Natural killer cell treated with Interleukin-12 subunit alpha and Interleukin-12 subunit beta and Interleukin-15 and Interleukin-18, amount 100 ng/mL, for 72 hours (primary cell): ENCODE measurements at regions not wholly inside any gene's neighbourhood (a gene's known extent, or its start where the extent isn't known, plus 50 kb on each side); places are given as distances from the start of the nearest gene placed in this dataset.
"Not testable (repeated sequence)": the region's sequence is repeated elsewhere in the genome, so short reads cannot be mapped to it uniquely, and the experiment has no call there.

Source experiments
- ATAC-seq, 2 donors: fragments of 150-1000 bp; cut with Tn5 transposase in 1 of 2; sonication (Bioruptor Pico), chemical (Tn5 transposase) in 1 of 2; 2 replicates each; pipeline ENCODE4 v1.10.0; 2021
- DNase-seq: peaks from one replicate; pipeline ENCODE4 v3.0.0; 2022; ENCODE audit warnings: low spot score
- H3K27ac Mint-ChIP-seq, 2 donors: 1 replicate in 1 of 2; 2 replicates in 1 of 2; pipeline ENCODE4 v1.8.0; 2022; ENCODE audit warnings: mixed read lengths in 2 of 2, mild to moderate bottlenecking in 1 of 2, moderate library complexity in 1 of 2
- H3K27me3 Mint-ChIP-seq, 2 donors: 1 replicate in 1 of 2; 2 replicates in 1 of 2; pipeline ENCODE4 v1.8.0; 2022; ENCODE audit warnings: mixed read lengths in 2 of 2
- H3K36me3 Mint-ChIP-seq: one replicate; pipeline ENCODE4 v1.8.0; 2022; ENCODE audit warnings: mixed read lengths
- H3K4me1 Mint-ChIP-seq, 2 donors: 1 replicate in 1 of 2; 2 replicates in 1 of 2; pipeline ENCODE4 v1.8.0; 2022; ENCODE audit warnings: low read depth in 2 of 2, mixed read lengths in 2 of 2, mild to moderate bottlenecking in 1 of 2
- H3K4me3 Mint-ChIP-seq: one replicate; pipeline ENCODE4 v1.8.0; 2022; ENCODE audit warnings: mixed read lengths
- H3K9me3 Mint-ChIP-seq: 2 replicates; pipeline ENCODE4 v1.8.0; 2022; ENCODE audit warnings: mixed read lengths

GRCh38 chr5:39656600-39656999 is 231.8 kb upstream of the DAB2 start:
- peaks cover 16 to 28% of the 10 kb centered on the region in 2 donors for H3K27me3 Mint-ChIP-seq
- no peak overlapping the region for H3K4me3 Mint-ChIP-seq
- H3K4me1 Mint-ChIP-seq, result peaks cover 8 to 16% of the 10 kb centered on the region in 2 donors
- no peaks in the 10 kb centered on the region for H3K36me3 Mint-ChIP-seq
- DNase-seq, result no peak
- ATAC-seq, result no peak
- H3K9me3 Mint-ChIP-seq, result no peaks in the 10 kb centered on the region
- H3K27ac Mint-ChIP-seq, result no peak overlapping the region

- DNase-seq, result no peak
- no peak overlapping the region for H3K4me3 Mint-ChIP-seq
- H3K36me3 Mint-ChIP-seq, result no peaks in the 10 kb centered on the region
- H3K9me3 Mint-ChIP-seq, result no peaks in the 10 kb centered on the region
- H3K4me1 Mint-ChIP-seq, result peaks cover 8 to 16% of the 10 kb centered on the region in 2 donors
- no peak for ATAC-seq
- no peak overlapping the region for H3K27ac Mint-ChIP-seq
- H3K27me3 Mint-ChIP-seq, result peaks cover 13 to 28% of the 10 kb centered on the region in 2 donors
Measured at GRCh38 chr5:39654715-39655114, 229.9 kb upstream of the DAB2 start.

GRCh38 chr5:39652481-39652880 is 227.7 kb upstream of the DAB2 start:
- not testable (repeated sequence) for ATAC-seq, DNase-seq, H3K36me3 Mint-ChIP-seq, H3K9me3 Mint-ChIP-seq, H3K4me3 Mint-ChIP-seq, H3K4me1 Mint-ChIP-seq, H3K27ac Mint-ChIP-seq
- H3K27me3 Mint-ChIP-seq, result peaks cover 10 to 17% of the 10 kb centered on the region in 2 donors

GRCh38 chr5:39652036-39652435 is 227.3 kb upstream of the DAB2 start:
- Mint-ChIP-seq H3K27me3 (peaks cover 8 to 12% of the 10 kb centered on the region in 2 donors), H3K4me3 (no peak overlapping the region), H3K36me3 (no peaks in the 10 kb centered on the region), H3K4me1 (no peaks in the 10 kb centered on the region), H3K9me3 (no peaks in the 10 kb centered on the region), H3K27ac (no peak overlapping the region)
- no peak for DNase-seq
- no peak for ATAC-seq

DNA sequence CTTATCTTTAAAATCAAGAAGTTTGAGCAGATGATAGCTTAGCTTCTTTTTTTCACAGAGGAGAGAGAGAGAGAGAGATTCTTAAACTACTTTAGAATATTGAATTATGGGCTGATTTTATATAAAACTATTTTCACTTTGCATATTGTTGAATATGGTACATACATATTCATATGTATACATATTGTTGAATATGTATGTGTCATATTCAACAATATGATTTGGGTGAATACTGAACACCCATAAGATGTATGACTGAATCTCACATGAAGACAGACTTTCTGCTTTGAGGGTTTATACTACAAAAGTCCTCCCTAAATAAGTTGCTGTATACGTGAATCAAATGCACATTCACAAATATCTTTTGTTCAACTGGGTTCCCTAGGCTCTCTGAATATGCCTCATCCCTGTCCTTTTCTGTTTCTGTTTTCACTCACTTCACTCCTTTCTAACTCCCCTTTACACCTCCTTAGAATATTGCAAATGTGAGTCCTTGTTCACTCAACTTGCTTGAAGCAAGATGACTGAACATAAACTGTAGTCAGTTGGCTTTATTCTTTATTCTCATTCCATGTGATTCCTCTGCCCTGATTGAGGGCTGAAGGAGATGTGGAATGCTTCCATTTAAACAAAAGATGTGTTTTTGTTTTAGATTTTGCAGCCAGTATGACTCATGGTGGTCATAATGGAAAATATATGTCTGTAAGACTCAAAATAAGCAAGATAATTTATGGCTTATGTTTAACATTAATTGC is 225.4 kb upstream of the DAB2 start:
- Mint-ChIP-seq H3K4me1 (no peaks in the 10 kb centered on the region), H3K9me3 (no peaks in the 10 kb centered on the region), H3K27me3 (peaks cover 3 to 4% of the 10 kb centered on the region in 2 donors), H3K27ac (no peak overlapping the region), H3K4me3 (no peak overlapping the region), H3K36me3 (no peaks in the 10 kb centered on the region)
- DNase-seq, result no peak
- ATAC-seq, result no peak

GRCh38 chr5:39648848-39649227 is 224.1 kb upstream of the DAB2 start:
- Mint-ChIP-seq H3K27me3 (peaks cover 7 to 9% of the 10 kb centered on the region in 2 donors), H3K4me3 (no peak overlapping the region), H3K27ac (no peak overlapping the region), H3K36me3 (no peaks in the 10 kb centered on the region), H3K4me1 (no peaks in the 10 kb centered on the region), H3K9me3 (no peaks in the 10 kb centered on the region)
- ATAC-seq (no peak), DNase-seq (no peak)

DNA sequence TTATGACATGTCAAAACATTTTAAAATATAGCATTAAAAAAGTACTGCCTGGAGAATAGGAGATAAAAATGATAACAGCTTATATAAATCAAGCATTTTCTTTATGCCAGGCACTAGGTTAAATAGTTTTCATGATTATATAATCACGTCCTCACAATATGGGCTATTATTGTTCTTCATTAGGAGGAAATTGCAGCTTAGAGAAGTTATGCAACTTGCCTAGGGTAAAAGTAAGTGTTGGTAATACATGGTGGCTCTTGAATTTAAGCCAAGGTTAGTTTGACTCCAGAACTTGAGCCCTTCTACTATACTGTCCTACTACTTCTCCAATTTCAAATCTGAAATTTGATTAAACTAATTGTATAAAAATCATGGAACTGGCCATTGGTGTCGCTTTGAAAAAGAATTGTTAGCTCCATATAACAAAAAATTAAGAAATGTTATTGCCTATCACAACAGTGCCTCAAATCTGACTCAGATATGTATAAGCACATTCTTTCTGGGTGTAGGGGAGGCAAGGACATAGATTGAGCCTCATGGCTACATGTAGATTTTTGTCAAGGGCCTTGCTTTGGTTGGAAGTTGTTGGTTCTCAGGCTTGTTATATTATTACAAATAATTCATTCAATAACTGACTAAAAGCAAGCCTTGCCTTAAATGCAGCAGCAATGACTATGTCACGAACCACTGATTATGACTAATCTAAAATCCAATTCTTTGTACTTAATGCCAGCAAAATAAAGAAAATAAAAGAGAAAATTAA is 223.5 kb upstream of the DAB2 start:
- no peak overlapping the region for H3K4me3 Mint-ChIP-seq
- no peak for ATAC-seq
- H3K4me1 Mint-ChIP-seq, result no peaks in the 10 kb centered on the region
- no peaks in the 10 kb centered on the region for H3K36me3 Mint-ChIP-seq
- H3K27me3 Mint-ChIP-seq, result peaks cover 7 to 9% of the 10 kb centered on the region in 2 donors
- no peak for DNase-seq
- no peaks in the 10 kb centered on the region for H3K9me3 Mint-ChIP-seq
- no peak overlapping the region for H3K27ac Mint-ChIP-seq

DNA sequence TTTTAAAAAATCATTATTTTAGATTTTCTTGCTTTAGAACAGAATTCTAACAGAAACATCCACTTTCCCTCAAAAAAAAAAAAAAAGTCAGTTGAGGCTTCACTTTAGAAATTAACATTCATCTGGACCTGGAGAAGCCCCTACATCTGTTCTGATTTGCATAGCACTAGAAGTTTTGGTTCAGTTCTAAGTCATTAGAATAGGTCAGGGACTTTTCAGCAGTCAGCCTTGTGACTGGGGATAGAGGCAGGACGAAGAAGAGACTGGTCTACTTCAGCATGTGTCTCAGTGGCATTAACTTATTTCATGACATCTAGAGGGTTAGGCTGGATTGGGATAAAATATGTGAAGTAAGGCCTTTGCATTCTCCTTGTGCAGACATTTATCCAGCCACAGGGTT is 215.8 kb upstream of the DAB2 start:
- Mint-ChIP-seq H3K27ac (no peak overlapping the region), H3K4me3 (no peak overlapping the region), H3K27me3 (peaks cover 23% of the 10 kb centered on the region in 2 donors), H3K9me3 (peaks cover 3% of the 10 kb centered on the region), H3K4me1 (no peaks in the 10 kb centered on the region), H3K36me3 (no peaks in the 10 kb centered on the region)
- DNase-seq (no peak), ATAC-seq (no peak)

DNA sequence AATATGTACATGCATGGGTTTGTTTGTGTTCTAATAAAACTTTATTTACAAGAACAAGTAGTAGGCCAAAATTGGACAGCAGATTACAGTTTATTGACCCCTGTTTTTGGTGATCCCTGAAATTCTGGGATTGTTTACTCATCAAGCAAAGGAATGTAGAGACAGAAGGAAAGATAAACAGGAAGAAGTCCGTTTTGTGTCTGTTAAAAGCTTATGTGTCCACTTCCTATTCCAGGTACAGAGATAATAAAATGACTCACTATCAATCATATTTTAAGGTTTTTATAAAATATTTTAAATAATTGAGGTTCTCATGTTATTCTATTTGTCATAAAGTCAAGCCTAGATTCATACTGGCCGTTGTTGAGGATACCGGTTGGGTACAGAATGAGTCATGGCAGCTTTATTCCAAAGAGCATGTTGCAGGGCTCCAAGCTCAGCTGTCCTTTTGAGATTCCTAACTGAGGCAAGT is 214.9 kb upstream of the DAB2 start:
- Mint-ChIP-seq H3K4me3 (no peak overlapping the region), H3K4me1 (no peaks in the 10 kb centered on the region), H3K27me3 (peaks cover 17 to 21% of the 10 kb centered on the region in 2 donors), H3K9me3 (peaks cover 3% of the 10 kb centered on the region), H3K36me3 (no peaks in the 10 kb centered on the region), H3K27ac (no peak overlapping the region)
- DNase-seq (no peak), ATAC-seq (no peak)

DNA sequence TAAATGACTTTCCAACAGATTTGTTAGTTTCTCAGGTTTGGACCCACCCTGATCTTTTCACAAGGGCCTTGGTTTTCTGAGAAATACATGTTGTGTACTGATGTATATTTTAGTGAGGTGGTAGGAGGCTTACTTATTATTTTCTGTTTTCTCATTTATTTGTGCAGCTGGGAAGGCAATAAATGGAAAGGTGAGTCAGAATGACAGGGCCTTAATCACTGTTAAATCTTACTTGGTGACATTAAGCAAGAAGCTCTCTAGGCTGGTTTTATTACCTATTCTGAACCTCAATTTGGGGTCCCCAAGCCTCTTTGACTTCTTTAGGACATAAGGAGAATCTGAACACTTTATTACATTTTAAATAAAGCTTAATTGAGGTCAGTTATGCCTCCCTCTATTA is 214.0 kb upstream of the DAB2 start:
- Mint-ChIP-seq H3K4me3 (no peak overlapping the region), H3K27me3 (peaks cover 17 to 20% of the 10 kb centered on the region in 2 donors), H3K36me3 (no peaks in the 10 kb centered on the region), H3K9me3 (peaks cover 3% of the 10 kb centered on the region), H3K27ac (no peak overlapping the region), H3K4me1 (no peaks in the 10 kb centered on the region)
- ATAC-seq (no peak), DNase-seq (no peak)

GRCh38 chr5:39633057-39633456 is 208.3 kb upstream of the DAB2 start:
- H3K4me1 Mint-ChIP-seq, result no peaks in the 10 kb centered on the region
- DNase-seq, result no peak
- H3K27me3 Mint-ChIP-seq, result peaks cover 16 to 21% of the 10 kb centered on the region in 2 donors
- no peak overlapping the region for H3K4me3 Mint-ChIP-seq
- H3K36me3 Mint-ChIP-seq, result no peaks in the 10 kb centered on the region
- no peak for ATAC-seq
- no peak overlapping the region for H3K27ac Mint-ChIP-seq
- no peaks in the 10 kb centered on the region for H3K9me3 Mint-ChIP-seq

- H3K4me1 Mint-ChIP-seq, result no peaks in the 10 kb centered on the region
- no peak overlapping the region for H3K4me3 Mint-ChIP-seq
- ATAC-seq (no peak), DNase-seq (no peak)
- H3K9me3 Mint-ChIP-seq, result no peaks in the 10 kb centered on the region
- peaks cover 21 to 22% of the 10 kb centered on the region in 2 donors for H3K27me3 Mint-ChIP-seq
- H3K27ac Mint-ChIP-seq, result no peak overlapping the region
- no peaks in the 10 kb centered on the region for H3K36me3 Mint-ChIP-seq
Measured at GRCh38 chr5:39631958-39632357, 207.2 kb upstream of the DAB2 start.

- no peak overlapping the region for H3K4me3 Mint-ChIP-seq
Measured at GRCh38 chr5:39629946-39630345, 205.2 kb upstream of the DAB2 start.

DNA sequence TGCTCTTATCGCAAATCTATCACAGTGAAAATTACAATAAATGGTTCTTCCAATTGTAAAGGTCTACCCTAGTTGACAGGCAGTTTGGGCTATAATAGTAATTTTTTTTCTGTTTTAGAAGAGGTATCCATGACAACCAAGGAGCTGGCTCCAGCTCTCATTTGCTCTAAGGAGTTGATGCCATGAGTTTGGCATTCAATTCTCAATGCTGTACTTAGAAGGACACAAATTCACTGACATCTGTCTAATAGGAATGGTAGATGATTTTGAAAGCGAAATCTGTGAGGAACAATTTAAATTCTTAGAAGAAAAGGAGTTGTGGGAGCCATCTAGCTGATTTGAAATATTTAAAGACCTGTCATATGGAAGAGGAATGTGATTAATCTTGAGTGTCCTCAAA is 203.6 kb upstream of the DAB2 start:
- no peak overlapping the region for H3K27ac Mint-ChIP-seq
- no peaks in the 10 kb centered on the region for H3K36me3 Mint-ChIP-seq
- no peaks in the 10 kb centered on the region for H3K4me1 Mint-ChIP-seq
- ATAC-seq (no peak), DNase-seq (no peak)
- H3K9me3 Mint-ChIP-seq, result no peaks in the 10 kb centered on the region
- H3K27me3 Mint-ChIP-seq, result peaks cover 18 to 32% of the 10 kb centered on the region in 2 donors
- H3K4me3 Mint-ChIP-seq, result no peak overlapping the region

More at GRCh38 chr5:39629946-39630345, 205.2 kb upstream of the DAB2 start:
- no peak for DNase-seq
- Mint-ChIP-seq H3K36me3 (no peaks in the 10 kb centered on the region), H3K27ac (no peak overlapping the region), H3K9me3 (no peaks in the 10 kb centered on the region), H3K27me3 (peaks cover 20 to 32% of the 10 kb centered on the region in 2 donors), H3K4me1 (no peaks in the 10 kb centered on the region)
- ATAC-seq, result no peak
